ENCODE measurements at regions not wholly inside any gene's neighbourhood (a gene's known extent, or its start where the extent isn't known, plus 50 kb on each side); places are given as distances from the start of the nearest gene placed in this dataset.

DNA sequence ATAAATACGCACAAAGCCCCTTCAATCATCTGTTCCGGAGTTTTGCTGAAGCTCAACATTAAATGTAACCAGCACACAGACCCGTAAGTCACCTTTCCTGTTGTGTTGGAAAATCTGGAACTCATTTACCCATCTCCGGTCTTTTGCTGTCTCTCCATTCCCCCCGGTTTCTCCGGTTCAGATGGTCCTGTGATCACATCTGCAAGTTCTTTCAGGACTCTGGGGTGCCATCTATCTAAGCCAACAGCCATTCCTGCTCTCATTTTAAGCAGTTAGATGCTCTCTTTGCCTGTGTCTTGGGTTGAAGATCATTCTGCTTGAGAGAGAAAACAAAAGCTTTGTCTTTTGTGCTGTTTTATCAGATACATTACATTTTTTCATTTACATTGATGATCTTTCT is 91.7 kb upstream of the TGIF1 start:
- peak; percentile 2 for DNase-seq (ENCODE audit: low read depth)

DNA sequence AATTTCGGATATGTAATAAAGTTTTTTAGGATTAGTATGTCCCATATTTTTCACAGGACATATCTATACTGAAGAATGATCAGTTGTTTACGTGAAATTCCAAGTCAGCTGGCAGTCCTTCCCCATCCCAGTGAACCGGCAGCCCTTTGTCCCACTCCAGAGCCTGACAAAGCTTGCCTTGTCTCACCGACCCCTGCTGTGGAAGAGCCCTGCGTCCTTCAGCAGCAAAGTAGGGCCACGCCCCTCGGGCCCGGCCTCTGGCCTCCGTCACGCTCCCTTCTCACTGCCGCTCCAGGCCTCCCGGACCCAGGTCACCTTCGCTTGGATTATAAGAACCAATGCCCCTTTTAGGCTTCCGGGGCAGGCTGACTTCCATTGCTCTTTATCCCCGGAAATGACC is 89.8 kb upstream of the TGIF1 start:
- DNase-seq (ENCODE audit: low read depth) = no peak

DNA sequence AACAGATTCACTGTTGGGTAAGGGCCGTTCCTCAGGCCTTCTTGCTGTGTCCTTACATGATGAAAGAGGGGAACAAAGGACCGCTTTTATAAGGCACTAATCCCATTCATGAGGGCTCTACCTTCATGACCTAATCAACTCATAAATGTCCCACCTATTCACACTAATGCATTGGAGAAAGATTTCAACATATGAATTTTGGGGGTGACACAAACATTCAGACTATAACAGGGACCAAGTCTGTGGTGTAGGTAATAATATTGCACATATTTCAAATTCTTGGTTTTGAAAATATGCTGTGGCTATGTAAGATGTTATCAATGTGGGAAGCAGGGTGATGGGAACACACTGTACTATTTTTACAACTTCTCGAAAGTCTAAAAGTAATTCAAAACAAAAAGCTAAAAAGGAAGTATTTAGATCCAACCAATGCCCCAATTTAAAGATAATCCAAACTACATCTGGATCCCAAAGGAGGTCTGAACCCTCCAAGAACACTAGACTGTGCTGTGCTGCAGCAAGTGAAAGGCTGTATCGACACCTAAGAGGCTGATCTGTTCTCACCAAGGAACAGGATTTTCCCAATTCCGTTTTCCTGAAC is 82.4 kb upstream of the TGIF1 start:
- DNase-seq (ENCODE audit: low read depth) = peak; percentile 73

DNA sequence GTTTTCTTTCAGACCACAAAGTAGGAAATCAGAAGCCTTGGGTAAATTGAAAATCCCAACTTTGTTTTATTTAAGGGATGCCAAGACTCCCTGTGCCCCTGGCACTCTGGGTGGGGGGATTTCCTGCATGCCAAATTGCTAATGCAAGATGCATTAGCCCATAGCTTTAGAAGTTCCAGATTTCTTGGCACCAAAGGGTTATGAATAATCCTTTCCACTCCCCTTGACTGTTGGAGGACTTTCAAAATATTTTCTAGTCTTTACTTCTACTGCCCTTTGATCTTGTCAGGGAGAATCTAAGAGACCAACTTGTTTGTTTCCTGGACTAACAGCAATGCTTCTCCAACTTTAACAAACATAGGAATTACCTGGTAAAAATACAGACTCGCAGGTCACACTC is 81.8 kb upstream of the TGIF1 start:
- peak; percentile 76 for DNase-seq (ENCODE audit: low read depth)

DNA sequence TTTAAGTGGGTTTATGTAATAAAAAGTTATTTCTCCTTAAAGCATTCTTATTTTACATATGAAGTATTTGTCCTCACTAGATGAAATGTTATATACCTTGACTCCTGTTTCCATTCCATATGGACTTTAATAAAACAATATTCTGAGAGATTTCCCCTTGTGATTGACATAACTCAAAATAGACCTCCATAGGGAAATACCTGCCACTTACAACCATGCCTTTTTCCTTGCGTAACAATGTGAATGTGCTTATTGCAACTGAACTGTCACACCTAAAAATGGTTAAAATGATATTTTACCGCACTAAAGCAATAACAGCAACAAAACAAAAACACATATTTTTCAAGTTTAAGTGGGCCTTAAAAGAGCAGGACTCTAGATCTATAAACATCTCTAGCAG is 70.3 kb upstream of the TGIF1 start:
- DNase-seq (ENCODE audit: low read depth) = no peak

DNA sequence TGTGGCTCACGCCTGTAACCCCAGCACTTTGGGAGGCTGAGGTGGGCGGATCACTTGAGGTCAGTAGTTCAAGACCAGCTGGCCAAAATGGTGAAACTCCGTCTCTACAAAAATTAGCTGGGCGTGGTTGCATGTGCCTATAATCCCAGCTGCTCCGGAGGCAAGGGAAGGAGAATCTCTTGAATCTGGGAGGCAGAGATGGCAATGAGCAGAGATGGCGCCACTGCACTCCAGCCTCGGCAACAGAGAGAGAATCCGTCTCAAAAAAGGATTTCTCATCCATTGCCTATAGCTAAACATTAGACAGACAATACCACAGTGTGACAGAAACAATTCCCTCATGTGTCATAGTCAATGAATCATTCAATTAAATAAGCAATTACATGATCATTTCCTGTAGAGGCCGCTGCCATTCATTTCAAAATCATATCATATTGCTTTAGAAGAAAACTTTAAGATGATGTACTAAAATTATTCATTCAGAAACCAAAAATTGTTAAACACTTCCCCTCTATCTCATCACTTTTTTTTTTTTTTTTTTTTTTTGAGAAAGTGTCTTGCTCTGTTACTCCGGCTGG is 69.5 kb upstream of the TGIF1 start:
- peak; percentile 26 for DNase-seq (ENCODE audit: low read depth)

DNA sequence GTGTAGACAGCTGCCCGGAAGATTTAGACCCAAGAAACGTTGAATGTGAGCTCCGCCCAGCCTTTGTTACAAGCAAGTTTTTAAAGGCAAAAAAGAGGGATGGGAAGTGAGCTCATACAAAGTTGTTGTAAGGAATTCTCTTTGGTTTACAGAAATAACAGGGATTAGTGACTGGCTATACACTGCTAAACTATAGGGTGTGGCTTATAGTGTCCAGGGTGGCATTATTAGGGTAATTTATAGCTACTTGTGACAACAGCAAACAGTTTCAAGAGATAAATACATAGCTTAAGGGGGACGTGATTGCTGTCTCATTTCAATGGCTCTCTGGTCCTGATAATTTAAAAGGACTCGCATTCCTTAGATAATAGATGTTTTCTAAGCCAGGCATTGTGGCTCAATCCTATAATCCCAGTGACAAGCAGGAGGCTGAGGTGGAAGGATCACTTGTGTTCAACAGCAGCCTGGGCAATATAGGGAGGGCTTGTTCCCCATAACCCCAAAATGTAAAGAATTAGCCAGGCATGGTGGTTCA is 66.5 kb upstream of the TGIF1 start:
- no peak for DNase-seq (ENCODE audit: low read depth)

DNA sequence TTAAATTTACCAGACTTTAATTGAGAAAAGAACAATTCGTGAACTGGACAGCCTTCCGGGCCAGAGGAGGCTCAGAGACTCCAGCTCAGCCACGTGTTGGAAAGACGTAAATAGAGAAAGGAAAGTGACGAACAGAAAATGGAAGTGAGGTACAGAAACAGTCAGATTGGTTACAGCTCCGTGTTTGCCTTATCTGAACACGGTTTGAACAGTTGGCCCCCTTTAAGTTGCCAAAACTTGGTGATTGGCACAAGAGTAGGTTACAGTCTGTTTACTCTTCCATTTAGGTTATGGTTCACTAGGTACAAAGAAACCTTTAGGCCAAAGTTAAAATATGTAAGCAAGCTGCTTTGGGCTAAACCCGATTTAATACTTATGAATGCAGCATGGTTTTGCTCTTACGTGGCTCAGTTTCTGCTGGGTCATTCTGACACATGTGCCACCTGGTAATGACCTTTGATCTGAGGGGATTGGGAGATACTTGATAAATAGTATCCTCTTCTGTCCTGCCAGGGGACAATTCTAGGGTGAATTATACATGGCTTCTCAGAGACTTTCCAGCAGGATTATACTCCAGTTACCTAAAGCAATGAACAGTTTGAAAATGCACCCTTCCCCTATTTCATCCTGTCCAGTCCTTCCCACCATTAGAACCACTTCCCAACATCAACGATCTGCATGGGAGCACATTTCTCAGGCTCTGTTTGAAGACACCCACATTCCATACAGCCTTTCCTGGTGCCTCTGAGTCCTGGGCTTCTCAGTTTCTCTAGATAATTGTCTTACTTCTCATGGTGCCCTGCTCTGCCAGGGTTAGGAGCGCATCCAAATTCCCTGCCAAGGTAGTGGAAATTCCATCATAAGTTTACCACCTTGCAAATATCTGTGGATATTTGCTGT is 65.1 kb upstream of the TGIF1 start:
- no peak for DNase-seq (ENCODE audit: low read depth)

DNA sequence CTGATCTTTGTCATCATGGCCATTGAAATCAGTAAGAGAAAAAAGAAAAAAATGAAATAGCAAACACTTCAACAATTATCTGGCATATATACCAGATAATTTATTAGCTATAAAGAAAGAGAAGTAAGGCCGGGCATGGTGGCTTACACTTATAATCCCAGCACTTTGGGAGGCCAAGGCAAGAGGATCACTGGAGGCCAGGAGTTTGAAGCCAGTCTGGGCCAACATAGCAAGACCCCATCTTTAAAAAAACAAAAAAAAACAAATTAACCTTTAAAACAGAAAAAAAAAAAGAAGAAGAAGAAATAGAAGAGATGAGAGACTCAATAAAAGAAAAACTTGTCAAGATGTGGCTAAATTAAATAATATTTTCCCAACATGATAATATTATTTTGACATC is 61.6 kb upstream of the TGIF1 start:
- DNase-seq (ENCODE audit: low read depth) = no peak

DNA sequence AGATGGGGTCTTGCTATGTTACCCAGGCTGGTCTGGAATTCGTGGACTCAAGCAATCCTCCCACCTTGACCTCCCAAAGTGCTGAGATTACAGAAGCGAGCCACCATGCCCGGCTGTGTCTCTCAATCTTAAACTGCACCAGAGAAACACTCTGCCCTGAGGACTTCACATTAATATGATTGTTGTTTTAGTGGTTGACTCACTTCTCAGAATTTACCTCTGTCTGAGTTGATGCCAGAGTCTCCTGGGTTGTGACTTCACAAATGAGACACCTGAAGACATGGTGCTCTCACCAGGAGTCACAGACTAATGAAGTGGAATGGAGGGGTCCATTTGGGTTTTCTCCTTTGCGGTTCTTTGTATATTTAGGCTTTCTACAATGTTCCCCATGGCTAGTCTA is 61.0 kb upstream of the TGIF1 start:
- no peak for DNase-seq (ENCODE audit: low read depth)

DNA sequence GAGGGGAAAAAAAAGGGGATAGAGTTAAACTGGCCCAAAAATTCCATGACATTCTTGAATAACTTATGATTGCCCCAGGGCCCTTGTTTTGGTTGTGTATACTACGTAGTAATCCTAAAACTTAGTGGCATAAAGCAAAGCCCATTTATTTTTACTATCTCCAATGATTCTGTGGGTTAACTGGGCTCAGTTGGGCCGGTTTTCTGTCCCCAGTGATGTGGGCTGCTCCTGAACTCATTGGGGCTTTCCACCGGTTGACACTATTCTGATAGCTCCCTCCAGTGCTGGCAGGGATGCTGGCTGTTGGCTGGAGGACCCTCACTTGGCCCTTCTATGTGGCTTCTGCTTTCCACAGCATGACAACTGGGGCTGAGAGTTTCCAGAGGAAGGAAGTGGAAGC is 60.0 kb upstream of the TGIF1 start:
- DNase-seq (ENCODE audit: low read depth) = no peak

DNA sequence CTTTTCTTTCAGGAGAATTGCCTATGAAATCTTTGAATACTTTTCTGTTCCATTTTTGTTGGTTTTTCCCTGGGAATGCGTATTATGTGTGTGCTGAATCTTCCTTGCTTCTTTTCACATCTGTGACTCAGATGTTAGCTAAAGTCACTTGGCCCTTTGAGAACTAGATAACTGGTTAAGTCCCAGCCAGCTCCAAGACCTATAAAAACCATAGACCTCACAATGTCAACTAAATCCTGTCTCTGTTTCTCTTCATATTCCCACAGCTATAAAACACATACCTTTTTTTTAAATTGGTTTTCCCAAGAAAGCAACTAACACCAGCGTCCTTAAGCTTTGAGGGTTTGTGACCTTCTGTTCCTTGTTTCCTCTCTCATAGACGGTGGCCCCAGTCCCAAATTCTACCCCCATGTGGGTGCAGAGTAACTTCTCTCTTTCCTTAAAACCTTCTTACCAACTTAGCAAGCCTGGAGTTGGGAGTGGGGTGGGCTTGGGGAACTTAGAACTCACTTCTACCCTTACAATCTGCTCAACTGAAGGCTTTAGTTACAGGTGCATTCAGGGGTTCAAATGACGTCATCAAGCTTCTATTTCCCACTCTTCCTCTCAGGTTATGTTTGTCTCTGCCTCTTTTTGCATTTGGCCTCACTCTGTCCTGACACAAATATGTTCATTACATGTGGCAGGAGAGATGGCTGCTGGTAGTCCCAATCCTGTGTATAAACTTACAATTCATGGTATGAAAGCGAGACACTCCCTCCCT is 58.1 kb upstream of the TGIF1 start:
- peak; percentile 25 for DNase-seq (ENCODE audit: low read depth)

DNA sequence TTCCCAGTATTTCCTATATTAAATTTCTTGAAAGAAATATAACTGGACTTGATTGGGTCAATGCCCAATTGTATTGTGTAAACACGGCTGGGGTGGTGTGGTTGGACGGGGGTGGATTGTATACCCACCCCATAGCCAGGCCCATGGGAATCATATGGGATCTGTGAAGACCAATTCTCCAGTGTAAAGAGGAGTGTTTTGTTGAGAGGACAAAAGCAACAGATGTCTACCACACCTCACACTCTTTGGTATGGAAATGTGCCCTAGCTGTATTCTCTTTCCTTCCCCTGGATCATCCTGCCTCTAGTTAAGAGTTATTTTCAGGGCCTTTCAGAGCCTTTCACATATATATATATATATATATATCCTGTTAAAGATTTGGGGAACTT is 57.5 kb upstream of the TGIF1 start:
- no peak for DNase-seq (ENCODE audit: low read depth)

DNA sequence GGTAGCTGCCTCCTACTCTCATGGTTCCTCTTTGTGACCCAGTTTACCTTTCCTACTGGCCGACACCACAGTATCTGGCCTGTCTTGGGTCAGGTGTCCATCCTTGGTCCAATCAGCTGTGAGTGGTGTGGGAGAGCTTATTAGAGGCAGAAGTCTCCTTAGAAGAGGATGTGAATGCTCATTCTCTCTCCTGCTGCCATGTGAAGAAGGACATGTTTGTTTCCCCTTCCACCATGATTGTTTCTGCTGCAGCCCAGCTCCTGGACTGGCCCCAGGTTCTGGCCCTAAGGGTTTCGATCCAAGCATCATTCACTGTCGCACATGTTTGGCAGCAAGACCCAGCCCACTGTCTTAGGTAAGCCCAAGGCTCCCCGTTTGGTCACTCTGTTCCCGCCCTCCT is 55.3 kb upstream of the TGIF1 start:
- DNase-seq (ENCODE audit: low read depth) = no peak

DNA sequence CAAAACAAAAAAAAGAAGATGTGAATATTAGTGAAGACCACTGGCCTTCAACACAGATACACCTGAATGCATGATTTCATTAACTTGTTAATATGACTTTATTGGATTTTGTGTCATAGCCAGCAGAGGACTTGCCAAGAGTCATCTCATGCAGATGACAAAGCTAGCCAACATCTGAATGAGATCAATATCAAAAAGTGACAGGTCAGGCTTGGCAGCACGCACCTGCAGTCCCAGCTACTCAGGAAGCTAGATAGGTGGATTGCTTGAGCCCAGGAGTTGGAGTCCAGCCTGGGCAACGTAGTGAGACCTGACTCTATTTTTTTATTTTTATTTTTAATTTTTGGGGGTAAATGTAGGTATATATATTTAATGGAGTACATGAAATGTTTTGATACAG is 54.5 kb upstream of the TGIF1 start:
- DNase-seq (ENCODE audit: low read depth) = no peak

DNA sequence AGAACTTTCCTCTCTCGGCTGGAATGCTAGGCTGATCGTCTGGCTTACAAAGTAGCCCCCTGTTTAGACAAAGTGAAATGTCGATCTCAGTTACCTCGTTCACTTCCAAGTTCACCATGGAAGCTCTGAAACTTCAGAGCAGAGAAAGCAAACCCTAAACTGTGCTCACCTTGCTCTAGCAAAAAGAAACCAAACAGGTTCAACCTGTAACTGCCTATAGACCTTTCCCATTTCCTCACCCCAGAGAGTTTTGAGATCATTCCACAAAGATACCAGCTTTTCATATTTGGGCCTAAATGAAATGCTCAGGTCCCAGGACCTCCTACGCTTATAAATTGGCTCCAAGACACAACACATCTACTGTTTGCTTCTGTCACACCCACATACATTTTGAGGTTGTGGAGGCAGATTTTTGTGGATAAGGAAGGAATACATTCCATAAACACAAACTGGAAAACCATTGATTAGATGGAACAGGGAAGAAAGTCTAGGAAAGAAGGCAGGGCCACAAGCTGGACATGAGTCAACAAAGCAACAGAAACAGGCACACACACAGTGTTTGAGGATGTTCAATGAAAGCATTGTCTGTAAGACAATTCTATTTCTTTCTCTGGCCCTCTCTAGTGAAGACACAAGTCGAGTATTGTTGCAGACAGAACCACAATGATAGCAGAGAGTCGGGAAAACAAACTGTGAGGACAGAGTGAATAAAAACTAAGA is 52.8 kb upstream of the TGIF1 start:
- DNase-seq (ENCODE audit: low read depth) = no peak

DNA sequence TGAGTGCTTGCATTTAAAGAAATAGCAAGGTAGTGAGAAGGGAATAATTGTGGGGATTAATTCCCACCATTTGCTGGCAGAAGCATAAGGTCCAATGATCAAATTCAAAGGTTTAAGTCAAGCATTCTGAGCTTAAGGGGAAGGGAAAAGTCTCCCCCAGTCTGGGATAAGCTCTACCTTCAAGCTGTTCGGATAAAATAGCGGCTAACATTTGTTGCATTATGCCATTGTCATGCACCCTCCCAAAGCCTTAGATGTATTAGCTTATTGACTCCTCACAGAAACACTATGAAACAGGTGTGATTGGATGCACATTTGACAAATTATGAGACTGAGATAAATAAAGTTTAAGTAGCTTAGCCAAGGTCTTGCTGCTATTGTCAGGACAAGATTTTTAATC is 52.2 kb upstream of the TGIF1 start:
- no peak for DNase-seq (ENCODE audit: low read depth)

Measured in EH (cell line).